GM12864 (cell line): ENCODE measurements at regions not wholly inside any gene's neighbourhood (a gene's known extent, or its start where the extent isn't known, plus 50 kb on each side); places are given as distances from the start of the nearest gene placed in this dataset.

Source experiments
- DNase-seq: peaks from one replicate; pipeline ENCODE4 v3.0.0-alpha.2; 2011; ENCODE audit warnings: low read depth
- H3K4me3 ChIP-seq: 2 replicates; pipeline ENCODE4 v1.5.1; 2011; ENCODE audit warnings: mild to moderate bottlenecking, low read depth, low read length, control low read depth
- TF ChIP-seq, protein P1 (sequence below): IDR thresholded peaks from 2 replicates; pipeline ENCODE4 v1.5.1; 2011; ENCODE audit warnings: low read depth, mild to moderate bottlenecking, moderate library complexity, low read length, control low read depth, inconsistent platforms; ENCODE audit errors: missing control alignments

DNA sequence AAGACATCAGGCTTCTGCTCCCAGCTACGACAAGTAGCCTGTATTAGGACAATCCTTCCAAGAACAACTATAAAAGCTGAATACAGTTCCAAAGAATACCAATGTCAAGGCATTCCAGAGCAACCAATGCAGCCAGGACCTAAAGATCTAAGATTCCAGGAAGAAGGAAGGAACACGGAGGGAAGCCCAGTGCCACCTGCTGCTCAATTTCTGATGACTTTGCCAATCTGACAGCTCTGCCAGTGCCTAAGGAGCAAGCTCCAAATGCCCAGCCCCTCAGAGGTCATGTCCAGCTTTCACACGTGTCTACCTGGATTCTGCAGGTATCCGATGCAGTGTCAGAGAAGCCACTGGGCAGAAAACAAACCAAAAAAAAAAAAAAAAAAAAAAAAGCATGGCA is 164.4 kb downstream of the IRS2 start:
- TF ChIP-seq, protein P1, sequence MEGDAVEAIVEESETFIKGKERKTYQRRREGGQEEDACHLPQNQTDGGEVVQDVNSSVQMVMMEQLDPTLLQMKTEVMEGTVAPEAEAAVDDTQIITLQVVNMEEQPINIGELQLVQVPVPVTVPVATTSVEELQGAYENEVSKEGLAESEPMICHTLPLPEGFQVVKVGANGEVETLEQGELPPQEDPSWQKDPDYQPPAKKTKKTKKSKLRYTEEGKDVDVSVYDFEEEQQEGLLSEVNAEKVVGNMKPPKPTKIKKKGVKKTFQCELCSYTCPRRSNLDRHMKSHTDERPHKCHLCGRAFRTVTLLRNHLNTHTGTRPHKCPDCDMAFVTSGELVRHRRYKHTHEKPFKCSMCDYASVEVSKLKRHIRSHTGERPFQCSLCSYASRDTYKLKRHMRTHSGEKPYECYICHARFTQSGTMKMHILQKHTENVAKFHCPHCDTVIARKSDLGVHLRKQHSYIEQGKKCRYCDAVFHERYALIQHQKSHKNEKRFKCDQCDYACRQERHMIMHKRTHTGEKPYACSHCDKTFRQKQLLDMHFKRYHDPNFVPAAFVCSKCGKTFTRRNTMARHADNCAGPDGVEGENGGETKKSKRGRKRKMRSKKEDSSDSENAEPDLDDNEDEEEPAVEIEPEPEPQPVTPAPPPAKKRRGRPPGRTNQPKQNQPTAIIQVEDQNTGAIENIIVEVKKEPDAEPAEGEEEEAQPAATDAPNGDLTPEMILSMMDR = no peak
- no peak for DNase-seq
- H3K4me3 ChIP-seq = no peak overlapping the region

DNA sequence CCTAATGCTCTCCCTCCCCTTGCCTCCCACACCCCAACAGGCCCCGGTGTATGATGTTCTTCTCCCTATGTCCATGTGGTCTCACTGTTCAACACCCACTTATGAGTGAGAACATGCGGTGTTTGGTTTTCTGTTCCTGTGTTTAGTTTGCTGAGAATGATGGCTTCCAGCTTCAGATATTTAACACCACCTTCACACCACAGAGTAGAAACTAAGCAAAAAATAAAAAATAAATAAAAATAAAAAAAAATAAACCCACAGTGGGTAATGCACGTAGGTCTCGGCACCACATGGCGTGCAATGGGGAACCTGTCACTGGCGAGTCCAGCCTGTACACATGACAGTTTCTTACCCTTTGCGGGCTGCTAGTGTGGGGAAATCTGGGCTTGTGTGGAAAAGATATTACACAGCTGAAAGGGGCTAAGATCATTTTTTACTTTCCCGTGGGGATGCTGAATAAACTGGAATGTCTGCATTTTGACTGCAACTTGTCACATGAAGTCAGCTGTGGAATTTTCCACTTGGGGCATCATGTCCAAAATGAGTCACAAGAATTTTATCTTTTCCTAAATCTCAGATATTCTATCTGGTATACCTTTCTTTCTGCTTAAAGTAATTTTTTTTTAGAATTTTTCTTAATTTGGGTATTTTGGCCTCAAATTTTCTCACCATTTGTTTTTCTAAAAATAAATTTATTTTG is 170.5 kb downstream of the IRS2 start:
- TF ChIP-seq, protein P1 = no peak
- no peak for DNase-seq
- no peak overlapping the region for H3K4me3 ChIP-seq

DNA sequence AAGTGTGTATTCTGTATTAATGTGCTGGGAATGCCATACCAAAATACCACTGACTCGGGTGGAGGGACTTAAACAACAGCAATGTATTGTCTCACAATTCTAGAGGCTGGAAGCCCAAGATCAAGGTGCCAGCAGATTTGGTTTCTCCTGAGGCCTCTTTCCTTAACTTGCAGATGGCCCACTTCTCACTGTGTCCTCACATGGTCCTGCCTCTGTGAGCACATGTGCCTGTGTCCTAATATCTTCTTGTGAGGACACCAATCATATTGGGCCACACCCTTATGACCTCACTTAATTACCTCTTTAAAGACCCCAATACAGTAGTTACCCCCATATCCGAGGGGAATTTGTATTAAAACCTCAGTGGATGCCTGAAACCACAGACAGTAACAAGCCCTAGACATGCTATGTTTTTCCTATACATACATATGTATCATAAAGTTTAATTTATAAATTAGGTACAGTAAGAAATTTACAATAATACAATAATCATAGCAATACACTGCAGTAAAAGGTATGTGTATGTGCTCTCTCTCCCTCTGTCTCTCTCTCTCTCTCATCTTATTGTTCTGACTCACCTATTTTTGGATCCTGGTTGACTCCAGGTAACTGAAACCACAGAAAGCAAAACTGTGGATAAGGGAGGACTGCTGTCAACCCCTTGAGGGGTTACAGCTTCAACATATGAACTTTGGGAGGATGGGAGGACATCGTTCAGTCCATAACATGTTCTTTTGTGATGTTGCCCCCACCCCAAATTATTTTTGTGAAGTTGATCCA is 174.3 kb downstream of the IRS2 start:
- no peak overlapping the region for H3K4me3 ChIP-seq
- TF ChIP-seq, protein P1 = no peak
- DNase-seq = no peak

DNA sequence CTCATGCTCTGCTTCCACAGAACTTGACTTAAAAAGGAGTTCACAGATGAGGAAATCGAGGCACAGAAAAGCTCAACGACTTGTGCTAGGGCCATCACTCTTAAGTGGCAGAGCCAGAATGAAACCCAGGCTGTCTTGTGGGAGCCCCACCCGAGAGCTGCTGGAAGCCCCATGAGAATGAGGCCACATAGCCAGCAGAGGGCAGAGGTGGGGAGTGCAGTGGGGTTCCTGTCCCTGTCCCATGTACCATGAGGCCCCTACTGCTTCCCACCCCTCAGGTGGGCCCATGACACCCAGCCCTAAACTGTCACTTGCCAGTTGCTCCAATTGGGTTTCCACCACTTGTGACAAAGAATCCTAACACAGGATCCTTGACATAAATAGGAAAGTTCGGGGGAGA is 175.9 kb downstream of the IRS2 start:
- H3K4me3 ChIP-seq = no peak overlapping the region
- DNase-seq = no peak
- TF ChIP-seq, protein P1 = peak; percentile 28

DNA sequence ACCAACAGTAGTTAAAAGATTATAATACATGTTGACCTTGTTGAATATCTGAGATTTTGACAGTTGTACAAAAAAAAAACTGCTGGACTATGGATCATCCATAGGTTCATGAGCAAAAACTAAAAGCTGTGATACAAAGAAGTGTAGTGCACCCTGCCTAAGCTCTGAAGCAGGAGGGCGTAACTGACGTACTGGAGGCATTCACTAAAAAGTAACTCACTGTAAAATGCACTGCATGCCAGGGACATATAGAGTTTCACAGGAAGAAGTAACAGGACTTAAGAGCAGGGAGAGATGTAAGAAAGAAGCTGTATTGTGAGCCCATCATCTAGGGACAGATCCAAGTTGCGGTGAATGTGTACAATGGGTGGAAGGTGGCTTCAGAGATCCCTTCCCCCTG is 177.9 kb downstream of the IRS2 start:
- H3K4me3 ChIP-seq = no peak overlapping the region
- TF ChIP-seq, protein P1 = no peak

DNA sequence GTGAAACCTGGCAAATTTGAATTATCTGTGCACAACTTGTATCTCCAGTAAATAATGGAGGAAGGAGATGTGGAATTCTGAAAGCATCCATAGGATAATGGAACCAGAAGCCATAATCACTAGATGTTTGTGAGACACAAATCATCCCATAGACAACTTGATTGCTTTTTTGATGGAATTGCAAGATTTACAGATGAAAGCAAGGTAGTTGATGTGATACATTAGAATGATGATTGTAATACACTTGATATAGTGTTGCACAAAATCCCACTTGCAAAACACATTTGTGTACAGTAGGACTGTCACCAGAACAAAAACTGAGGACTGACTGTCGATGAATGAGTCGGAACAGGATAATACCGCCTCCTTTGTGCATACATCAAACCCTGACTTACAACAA is 178.3 kb downstream of the IRS2 start:
- DNase-seq = no peak
- no peak overlapping the region for H3K4me3 ChIP-seq
- TF ChIP-seq, protein P1 = no peak

More for the DNA sequence above, 177.9 kb downstream of the IRS2 start:
- DNase-seq = no peak
